ENCODE measurements at regions not wholly inside any gene's neighbourhood (a gene's known extent, or its start where the extent isn't known, plus 50 kb on each side); places are given as distances from the start of the nearest gene placed in this dataset.

- DNase-seq (no peak), ATAC-seq (no peak)
- Histone ChIP-seq H3K9ac (ENCODE audit: low read length) (no peak overlapping the region), H2AFZ (ENCODE audit: low read length) (no peak overlapping the region), H3K4me3 (ENCODE audit: low read length) (no peak overlapping the region), H3K36me3 (ENCODE audit: low read depth, low read length) (no peaks in the 10 kb centered on the region), H3K9me2 (replicated peaks; ENCODE audit: low read length) (no peaks in the 10 kb centered on the region), H3K27ac (ENCODE audit: low read length) (no peak overlapping the region), H3K4me2 (ENCODE audit: low read length) (no peak overlapping the region), H3K9me3 (ENCODE audit: low read length) (no peaks in the 10 kb centered on the region), H3K27me3 (ENCODE audit: low read length) (no peaks in the 10 kb centered on the region), H4K20me1 (ENCODE audit: low read length) (no peaks in the 10 kb centered on the region), H3F3A (ENCODE audit: low read length, unreplicated experiment) (no peaks in the 10 kb centered on the region), H3K4me1 (ENCODE audit: insufficient read depth, low read length) (peaks cover 7% of the 10 kb centered on the region; the same call in 1 of the 2 replicates), H3K79me2 (ENCODE audit: low read length) (no peaks in the 10 kb centered on the region)
- TF ChIP-seq, protein P1, sequence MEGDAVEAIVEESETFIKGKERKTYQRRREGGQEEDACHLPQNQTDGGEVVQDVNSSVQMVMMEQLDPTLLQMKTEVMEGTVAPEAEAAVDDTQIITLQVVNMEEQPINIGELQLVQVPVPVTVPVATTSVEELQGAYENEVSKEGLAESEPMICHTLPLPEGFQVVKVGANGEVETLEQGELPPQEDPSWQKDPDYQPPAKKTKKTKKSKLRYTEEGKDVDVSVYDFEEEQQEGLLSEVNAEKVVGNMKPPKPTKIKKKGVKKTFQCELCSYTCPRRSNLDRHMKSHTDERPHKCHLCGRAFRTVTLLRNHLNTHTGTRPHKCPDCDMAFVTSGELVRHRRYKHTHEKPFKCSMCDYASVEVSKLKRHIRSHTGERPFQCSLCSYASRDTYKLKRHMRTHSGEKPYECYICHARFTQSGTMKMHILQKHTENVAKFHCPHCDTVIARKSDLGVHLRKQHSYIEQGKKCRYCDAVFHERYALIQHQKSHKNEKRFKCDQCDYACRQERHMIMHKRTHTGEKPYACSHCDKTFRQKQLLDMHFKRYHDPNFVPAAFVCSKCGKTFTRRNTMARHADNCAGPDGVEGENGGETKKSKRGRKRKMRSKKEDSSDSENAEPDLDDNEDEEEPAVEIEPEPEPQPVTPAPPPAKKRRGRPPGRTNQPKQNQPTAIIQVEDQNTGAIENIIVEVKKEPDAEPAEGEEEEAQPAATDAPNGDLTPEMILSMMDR (conservative IDR thresholded peaks at IDR 0.05; ENCODE audit: low read depth, low read length): no peak
- TF ChIP-seq EZH2 (IDR thresholded peaks at IDR 0.05; ENCODE audit: low read length, unreplicated experiment): no peak
- TF ChIP-seq EZH2phosphoT487 (IDR thresholded peaks at IDR 0.05; ENCODE audit: borderline replicate concordance, low read length): no peak
- no TSS peak for BruUV-seq (replicated peaks)
- ChIA-PET CTCF (no interaction called here), POLR2A (ENCODE audit: unreplicated experiment) (no interaction called here)
- intact Hi-C loops (cut with micrococcal nuclease): no loop called here
Observed at GRCh38 chrX:96432647-96433046, 252.0 kb upstream of the DIAPH2 start.

GRCh38 chrX:96433409-96434077 is 251.1 kb upstream of the DIAPH2 start:
- CTCF ChIA-PET: no interaction called here
- no peaks in the 10 kb centered on the region for H4K20me1 ChIP-seq (ENCODE audit: low read length)
- no peaks in the 10 kb centered on the region for H3K27me3 ChIP-seq (ENCODE audit: low read length)
- POLR2A ChIA-PET (ENCODE audit: unreplicated experiment): no interaction called here
- no peaks in the 10 kb centered on the region for H3K9me3 ChIP-seq (ENCODE audit: low read length)
- no peak overlapping the region for H2AFZ ChIP-seq (ENCODE audit: low read length)
- no peak for DNase-seq
- no peak for ATAC-seq
- no TSS peak for BruUV-seq (replicated peaks)
- no peaks in the 10 kb centered on the region for H3K9me2 ChIP-seq (replicated peaks; ENCODE audit: low read length)
- no peaks in the 10 kb centered on the region for H3F3A ChIP-seq (ENCODE audit: low read length, unreplicated experiment)
- intact Hi-C loops (cut with micrococcal nuclease): no loop called here
- H3K79me2 ChIP-seq (ENCODE audit: low read length): no peaks in the 10 kb centered on the region
- no peak for TF ChIP-seq EZH2phosphoT487 (IDR thresholded peaks at IDR 0.05; ENCODE audit: borderline replicate concordance, low read length)
- no peak overlapping the region for H3K4me3 ChIP-seq (ENCODE audit: low read length)
- H3K4me2 ChIP-seq (ENCODE audit: low read length): no peak overlapping the region
- H3K36me3 ChIP-seq (ENCODE audit: low read depth, low read length): no peaks in the 10 kb centered on the region
- H3K27ac ChIP-seq (ENCODE audit: low read length): no peak overlapping the region
- H3K4me1 ChIP-seq (ENCODE audit: insufficient read depth, low read length): peaks cover 7% of the 10 kb centered on the region; the same call in 1 of the 2 replicates
- H3K9ac ChIP-seq (ENCODE audit: low read length): no peak overlapping the region

DNA sequence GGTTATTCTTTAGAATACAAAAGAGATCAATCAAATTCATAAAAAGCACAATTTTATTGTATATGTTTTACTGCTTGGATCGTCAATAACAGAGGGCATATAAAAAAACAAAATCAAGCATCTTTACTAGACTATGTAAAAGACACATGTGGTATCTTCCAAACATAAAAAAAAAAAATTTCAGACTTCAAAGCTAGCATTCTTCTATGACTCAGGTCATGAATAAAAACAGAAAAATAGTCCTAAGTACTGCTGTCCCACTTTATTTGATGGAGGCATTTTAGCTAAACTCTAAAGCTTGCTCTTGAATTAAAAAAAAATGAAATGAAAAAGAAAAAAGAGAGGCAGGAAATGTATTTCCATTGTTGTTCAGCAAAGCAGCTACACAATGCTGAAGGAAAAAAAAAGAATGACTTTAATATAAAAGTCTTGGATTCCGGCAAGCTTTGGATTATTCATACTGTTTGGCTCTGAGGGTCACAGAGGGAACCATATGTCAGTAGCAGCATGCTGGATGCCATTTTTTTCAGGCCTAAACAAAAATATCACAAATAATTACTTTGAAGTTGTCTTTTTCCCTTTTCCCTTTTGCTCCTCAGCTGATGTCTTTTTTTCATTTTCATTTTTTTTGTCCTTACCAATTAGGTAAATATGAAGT is 249.1 kb upstream of the DIAPH2 start:
- ChIA-PET CTCF (interaction anchor here (0.6 kb wide), 1 partner anchor 305 kb away, joined by 3 read pairs; no protein-coding TSS in a partner anchor), POLR2A (ENCODE audit: unreplicated experiment) (interaction anchor here (0.6 kb wide), 1 partner anchor 129 kb away, joined by 4 read pairs; no protein-coding TSS in a partner anchor)
- no peak for ATAC-seq
- H3K79me2 ChIP-seq (ENCODE audit: low read length): no peaks in the 10 kb centered on the region
- DNase-seq: no peak
- H3K4me2 ChIP-seq (ENCODE audit: low read length): no peak overlapping the region
- BruUV-seq (replicated peaks): no TSS peak
- H3K36me3 ChIP-seq (ENCODE audit: low read depth, low read length): no peaks in the 10 kb centered on the region
- H3K9me3 ChIP-seq (ENCODE audit: low read length): no peaks in the 10 kb centered on the region
- H3K27ac ChIP-seq (ENCODE audit: low read length): no peak overlapping the region
- no peaks in the 10 kb centered on the region for H3K9me2 ChIP-seq (replicated peaks; ENCODE audit: low read length)
- intact Hi-C loops (cut with micrococcal nuclease): no loop called here
- no peaks in the 10 kb centered on the region for H4K20me1 ChIP-seq (ENCODE audit: low read length)
- H3K27me3 ChIP-seq (ENCODE audit: low read length): no peaks in the 10 kb centered on the region
- H3K4me1 ChIP-seq (ENCODE audit: insufficient read depth, low read length): peaks cover 7% of the 10 kb centered on the region; the same call in 1 of the 2 replicates
- H3F3A ChIP-seq (ENCODE audit: low read length, unreplicated experiment): no peaks in the 10 kb centered on the region
- no peak for TF ChIP-seq EZH2phosphoT487 (IDR thresholded peaks at IDR 0.05; ENCODE audit: borderline replicate concordance, low read length)
- TF ChIP-seq, protein P1 (conservative IDR thresholded peaks at IDR 0.05; ENCODE audit: low read depth, low read length): no peak
- TF ChIP-seq EZH2 (IDR thresholded peaks at IDR 0.05; ENCODE audit: low read length, unreplicated experiment): no peak
- H3K9ac ChIP-seq (ENCODE audit: low read length): no peak overlapping the region
- H3K4me3 ChIP-seq (ENCODE audit: low read length): no peak overlapping the region
- no peak overlapping the region for H2AFZ ChIP-seq (ENCODE audit: low read length)
